NCI-H2196 treated with DMSO at 0.1 percent for 48 hours (cell line): ENCODE measurements at regions not wholly inside any gene's neighbourhood (a gene's known extent, or its start where the extent isn't known, plus 50 kb on each side); places are given as distances from the start of the nearest gene placed in this dataset.

Source experiments
- DNase-seq: peaks from one replicate; lab custom pipeline; 2025; ENCODE audit not compliant: unreplicated experiment; lab: John Stamatoyannopoulos, UW

DNA sequence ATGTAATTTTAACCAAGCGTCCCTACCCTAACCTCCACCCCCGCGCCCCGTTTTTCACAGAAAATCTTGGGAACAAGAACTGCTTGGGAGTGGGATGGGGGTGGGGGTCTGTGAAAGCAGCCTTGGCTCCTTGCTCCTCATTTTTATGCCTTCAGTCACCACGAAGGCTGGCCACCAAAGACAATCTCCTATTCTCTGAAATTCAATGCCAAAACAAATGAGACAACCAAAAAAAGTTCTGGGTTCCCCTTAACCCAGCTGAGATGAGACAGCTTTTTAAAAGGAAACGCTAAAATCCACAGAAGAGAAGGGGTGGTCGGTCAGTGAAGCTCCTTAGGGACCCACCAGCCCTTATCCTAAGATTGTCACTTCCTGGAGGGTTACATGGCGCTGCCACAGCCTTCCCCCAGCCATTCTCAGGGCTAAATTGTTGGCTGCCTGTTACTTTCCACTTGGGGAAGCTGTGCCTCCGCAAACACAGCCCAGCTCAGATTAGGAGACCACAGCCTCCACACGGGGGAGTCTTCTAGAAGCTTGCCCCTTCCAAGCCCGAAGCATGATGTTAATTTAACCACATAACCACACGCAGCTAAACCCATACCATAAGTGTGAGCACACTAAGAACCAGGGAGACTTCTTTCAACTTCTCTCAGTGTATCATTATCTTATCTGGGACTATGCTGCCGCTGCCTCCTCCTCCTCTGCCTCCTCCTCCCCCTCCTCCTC is 136.3 kb downstream of the FOXD1 start:
- no peak for DNase-seq

DNA sequence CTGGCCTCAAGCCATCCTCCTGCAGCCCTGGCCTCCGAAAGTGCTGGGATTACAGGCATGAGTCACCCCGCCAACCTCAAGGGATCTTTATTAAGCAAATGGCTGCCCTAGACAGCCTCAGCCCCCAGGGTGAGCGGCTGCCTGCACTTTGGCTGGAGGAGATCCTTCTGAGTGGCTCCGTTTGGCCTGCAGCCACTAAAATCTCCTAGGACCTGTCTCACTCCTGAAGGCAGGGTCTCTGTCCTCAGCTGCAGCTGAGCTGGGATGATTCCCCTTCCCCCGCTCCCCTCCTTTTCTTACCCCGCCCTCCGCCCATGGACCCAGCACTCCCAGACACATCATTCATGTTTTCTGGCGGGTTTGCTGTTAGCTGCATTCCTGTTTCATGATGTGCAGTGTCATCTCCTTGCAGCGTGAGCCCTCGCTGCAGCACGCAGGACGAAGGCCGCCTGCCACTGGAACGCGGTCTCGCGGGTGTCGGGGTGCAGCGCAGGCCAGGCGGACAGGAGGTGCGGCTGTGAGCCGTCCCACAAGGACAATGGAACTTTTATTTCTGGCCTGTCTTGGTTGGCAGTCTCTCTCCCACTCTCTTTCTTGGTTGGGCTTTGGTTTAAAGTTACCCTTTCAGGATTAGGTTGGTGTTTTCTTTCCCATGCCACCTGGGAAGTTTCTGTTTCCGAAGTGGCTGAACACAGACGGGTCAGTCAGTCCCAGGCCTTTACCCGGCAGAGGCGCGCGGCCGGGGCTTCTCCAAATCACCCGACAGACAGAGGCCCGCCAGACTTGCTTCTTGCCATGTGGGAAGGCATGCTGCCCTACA is 137.1 kb downstream of the FOXD1 start:
- DNase-seq, result no peak

DNA sequence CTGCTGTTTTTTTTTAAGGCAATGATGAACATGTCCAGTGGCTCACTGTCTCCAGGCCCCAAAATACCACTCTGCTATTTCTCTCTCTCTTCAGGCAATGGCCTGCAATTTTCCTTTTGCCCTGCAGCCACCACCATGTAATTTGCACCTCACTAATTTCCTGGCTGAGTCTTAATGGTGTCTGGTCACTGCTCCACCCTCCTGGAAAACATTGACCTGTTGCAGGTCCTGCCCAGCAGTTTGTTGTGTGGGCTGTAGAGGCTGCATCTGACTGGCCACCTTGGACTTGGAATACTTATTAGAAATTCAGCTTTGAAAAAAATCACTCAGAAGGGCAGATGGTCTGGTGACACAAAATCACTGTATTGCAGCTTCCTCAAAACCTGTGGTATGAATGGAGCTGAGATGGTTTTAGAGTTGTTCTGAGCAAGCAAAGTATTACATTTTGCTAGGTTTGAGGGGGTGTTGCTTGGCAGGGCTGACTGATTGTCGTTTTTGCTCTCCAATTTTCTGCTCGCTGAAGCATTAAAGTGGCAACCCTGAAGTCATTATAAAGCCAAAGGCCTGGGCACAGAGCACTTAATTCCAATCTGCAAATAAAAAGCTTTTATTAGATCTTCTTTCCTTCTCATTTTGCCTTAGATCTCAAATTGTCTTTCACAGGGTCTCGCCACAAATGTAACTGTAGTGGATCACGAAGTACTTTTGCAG is 134.8 kb downstream of the TMEM174 start:
- DNase-seq, result no peak

DNA sequence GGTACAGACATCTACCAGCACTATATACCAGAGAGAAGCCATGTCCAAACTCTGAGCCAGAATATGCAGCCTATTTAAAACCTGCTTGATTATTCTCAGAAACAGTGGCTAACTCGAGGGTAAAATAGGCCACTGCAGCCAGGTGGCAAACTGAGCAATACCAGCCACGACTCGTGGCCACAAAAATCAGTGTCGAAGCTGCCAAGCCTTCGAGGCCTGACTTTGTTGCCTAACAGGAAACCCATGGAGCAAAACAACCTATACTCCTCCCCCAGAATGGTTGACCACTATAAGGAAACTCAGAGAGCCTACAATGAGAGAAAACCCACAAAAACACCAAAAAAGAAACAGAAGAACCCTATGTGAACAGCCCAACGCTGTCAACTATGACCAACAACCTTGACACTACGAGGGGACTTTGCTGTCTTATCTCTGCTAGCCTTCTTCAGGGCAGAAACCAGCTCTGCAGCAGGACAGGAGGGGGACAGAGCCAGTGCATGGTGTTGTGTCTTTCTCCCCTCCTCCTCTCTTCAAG is 133.8 kb downstream of the TMEM174 start:
- no peak for DNase-seq

DNA sequence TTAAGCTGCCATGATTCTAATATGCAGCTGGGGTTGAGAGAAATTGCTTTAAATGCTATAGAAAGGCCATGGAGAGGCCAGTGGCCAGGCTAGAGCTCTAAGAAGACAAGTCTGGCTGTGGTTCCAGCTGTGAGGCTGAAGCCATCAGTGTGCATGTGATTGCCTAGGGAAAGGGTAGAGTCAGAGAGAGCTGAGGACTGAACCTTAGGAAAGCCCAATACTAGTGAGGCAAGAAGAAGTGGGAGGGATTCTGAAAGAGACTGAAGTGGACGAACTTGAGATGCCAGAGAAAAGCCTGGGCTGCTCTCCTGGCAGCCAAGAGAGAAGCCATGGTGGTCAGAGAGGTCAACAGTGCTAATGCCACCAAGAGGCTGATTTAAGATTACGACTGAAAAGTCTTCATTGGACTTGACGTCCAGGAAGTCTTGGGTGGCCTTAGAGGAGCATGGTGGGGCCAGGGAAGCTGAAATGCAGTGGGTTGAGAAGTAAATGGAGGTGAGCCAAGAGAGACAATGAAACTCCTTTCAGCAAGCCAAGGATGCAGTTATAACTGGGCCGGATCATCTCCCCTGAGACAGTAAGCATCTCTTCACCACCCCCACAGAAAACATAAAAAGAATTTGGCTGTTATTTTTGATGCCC is 133.2 kb downstream of the TMEM174 start:
- no peak for DNase-seq

DNA sequence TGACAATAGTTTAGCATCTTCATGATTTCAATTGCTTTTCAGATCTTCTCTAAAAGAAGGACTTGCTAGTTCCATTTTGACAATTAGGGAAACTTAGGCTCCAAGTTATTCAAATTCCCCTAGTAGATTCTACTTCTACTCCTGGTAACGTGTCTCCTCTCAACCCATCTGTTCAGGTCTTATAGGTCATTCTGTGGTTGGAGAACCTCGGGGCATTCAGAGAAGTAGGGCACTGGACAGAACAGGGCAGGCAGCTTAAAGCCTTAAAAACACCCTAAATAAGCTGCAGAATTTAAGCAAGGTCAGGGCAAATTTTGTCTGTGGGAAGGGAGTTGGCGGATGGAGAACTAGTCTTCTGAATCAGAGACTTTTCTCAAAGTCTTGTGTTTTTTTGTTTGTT is 132.4 kb downstream of the TMEM174 start:
- DNase-seq, result no peak

DNA sequence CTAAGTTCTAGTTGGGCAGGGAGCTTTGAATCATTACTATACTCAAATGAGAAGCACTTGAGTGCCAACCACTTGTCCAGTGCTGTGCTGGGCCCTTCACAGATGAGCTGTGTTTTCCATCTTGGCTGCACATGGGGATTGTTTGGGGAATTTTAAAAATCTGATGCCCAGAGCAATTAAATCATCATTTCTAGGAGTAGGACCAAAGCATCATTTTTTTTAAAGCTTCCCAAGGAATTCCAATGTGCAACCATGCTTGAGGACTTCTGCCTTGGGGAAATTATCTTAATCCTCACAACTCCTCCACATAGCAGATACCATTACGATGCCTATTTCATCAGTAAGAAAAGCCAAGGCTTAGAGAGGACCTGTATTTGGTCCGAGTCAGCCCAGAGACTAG is 131.4 kb downstream of the TMEM174 start:
- DNase-seq, result no peak

DNA sequence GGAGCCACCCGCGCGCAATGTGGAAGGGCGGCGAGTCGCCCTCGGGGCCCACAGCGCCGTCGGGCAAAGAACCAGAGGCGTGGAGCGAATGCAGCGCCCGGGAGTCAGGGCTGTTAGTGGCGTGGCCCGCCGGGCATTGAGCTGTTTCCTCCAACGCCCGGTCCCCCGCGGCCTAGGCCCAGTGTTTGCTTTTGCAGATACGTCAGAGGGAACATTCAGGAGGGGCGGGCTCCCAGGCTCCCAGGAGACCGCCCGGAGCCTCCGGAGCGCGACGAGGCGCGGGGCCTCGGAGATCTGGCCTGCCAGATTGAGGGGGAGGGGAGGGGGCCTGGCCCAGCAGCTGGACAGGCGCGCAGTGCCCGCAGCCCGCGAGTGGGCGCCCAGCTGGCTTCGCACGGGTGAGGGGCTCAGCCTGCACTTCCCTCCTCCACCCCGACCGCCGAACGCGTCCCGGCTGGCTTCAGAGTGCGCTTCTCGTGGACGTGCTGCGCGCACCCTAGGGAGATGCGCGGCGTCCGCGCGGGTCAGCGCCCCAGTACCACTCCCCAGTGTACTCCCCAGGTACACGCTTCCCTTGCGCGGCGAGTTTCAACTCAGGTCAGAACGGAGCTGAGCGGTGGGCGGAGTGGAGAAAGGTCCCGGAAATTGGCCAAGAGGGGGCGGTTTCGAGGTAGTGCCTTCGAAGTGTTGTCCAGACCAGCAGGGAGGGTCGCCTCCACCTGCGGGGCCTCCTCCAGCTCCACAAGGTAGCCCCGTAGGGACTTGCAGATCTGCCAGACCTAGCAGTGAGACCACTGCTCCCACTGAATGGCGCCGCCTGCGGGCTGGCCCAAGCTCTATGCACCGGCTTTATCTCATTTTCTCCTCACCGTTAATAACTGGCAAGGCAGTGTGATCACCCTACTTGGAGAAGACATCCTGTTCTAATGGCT is 130.4 kb downstream of the TMEM174 start:
- no peak for DNase-seq

DNA sequence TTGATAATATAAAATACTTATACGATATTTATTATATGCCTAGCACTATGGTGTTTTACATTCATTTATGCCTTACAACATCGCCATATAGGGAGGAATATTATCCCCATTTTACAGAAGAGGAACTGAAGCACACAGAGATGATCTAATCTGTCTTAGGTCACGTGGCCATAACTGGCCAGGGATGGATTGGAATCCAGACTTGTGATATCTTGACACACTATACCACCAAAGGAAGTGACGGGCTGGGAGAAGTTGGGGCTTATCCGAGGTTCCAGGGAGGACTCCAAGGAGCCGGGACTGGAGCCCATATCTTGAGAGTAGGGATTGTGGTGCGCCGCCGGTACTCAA is 129.8 kb downstream of the TMEM174 start:
- DNase-seq, result no peak

DNA sequence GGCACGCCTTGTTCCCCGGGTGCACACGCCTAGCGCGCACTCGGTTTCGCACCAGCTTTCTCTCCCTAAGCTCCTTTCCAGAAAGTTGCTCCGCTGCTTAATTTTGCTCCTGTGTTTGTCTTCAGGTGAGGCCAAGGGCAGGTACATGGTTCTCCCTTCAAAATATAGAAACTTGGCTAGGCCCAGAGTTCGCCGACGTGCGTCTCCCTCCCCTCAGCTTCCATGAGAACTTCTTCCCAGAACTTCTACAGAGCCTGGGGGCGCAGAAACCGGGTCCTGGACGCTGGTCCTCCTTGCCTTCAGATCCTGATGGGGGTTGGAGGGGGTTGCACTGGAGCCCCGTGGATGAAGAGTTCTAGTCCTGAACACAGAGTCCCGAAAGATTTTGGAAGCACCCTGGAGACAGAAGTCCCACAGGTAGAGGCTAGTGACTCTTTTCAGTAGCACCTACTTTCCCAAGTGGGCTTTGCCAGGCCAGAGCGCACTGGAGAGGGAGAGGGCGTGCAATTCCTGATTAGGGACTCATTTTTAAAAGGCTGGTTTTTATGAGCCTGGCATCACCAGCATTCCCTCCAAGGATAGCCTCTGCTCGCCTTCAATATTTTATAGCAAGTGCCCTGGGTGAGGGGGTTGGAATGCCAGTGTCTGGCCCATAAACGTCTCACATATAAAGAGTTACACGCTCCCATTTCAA is 128.4 kb downstream of the TMEM174 start:
- DNase-seq, result no peak

DNA sequence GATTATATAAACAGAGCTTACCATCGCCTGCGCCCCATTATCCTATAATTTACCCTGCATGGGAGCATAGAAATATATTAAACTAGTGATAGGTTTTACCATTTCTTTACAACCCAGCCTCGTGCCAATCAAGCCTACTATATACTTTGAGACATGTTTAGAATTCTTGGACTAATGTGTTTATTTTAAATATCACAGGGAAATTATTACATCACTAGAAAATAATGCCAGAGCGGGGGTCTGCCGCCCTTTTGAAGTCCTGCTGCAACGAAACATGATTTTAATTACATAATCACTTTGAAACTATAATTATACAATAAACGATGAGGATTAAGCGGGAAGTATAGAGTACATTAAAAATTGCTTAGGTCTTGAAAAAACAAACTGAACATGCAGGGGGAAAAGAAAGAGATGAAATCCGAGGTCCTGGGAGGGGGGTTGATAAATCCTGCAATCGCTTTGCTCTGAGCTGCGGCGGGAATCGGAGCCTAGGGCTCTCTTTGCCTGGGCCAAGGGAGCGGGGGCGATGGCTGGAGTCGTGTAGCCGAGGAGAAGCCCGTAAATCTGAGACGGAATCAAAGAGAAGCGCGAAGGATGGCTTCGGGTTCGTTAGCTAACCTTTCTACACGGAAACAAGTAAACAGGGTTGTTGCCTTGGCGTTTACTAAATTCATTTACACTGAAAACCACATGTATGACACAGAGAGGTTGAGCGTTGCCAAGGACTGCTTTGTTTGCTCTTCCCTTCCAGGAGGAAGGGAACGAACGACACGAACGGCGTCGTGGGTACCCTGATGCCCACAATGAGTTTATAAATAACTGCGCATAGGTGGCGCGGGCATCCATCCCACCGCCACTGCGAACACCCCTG is 127.6 kb downstream of the TMEM174 start:
- no peak for DNase-seq

DNA sequence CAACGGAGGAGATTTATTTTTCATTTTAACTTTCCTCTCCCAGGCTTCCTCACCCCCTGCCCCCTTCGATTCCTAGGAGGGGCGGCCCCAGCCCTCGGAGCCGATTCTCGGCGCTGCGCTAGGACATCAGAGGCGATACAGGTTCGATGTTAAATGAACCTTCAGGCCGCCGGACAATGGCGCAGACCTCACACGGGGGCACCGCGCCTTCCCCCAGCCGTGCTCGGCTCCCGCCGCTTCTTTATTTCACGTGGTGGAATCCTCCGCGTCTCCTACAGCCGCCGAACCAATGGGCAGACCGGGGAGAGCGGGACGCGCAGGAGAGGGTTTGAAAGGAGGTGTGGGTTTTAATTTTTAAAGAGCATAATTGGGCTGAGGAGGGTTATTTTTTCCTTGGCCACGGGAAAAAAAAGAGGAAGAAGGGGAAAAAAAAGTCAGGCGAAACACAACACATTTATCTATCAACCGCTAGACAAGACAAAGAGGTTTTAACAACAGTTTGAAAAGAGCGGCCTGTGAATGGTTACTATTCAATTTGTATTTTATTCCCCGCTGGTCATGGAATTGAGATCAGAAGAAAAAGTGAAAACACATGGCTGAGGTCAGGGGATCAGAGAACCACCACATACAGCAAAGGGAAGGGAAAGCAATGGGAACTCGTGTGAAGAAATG is 126.8 kb downstream of the TMEM174 start:
- DNase-seq, result no peak

DNA sequence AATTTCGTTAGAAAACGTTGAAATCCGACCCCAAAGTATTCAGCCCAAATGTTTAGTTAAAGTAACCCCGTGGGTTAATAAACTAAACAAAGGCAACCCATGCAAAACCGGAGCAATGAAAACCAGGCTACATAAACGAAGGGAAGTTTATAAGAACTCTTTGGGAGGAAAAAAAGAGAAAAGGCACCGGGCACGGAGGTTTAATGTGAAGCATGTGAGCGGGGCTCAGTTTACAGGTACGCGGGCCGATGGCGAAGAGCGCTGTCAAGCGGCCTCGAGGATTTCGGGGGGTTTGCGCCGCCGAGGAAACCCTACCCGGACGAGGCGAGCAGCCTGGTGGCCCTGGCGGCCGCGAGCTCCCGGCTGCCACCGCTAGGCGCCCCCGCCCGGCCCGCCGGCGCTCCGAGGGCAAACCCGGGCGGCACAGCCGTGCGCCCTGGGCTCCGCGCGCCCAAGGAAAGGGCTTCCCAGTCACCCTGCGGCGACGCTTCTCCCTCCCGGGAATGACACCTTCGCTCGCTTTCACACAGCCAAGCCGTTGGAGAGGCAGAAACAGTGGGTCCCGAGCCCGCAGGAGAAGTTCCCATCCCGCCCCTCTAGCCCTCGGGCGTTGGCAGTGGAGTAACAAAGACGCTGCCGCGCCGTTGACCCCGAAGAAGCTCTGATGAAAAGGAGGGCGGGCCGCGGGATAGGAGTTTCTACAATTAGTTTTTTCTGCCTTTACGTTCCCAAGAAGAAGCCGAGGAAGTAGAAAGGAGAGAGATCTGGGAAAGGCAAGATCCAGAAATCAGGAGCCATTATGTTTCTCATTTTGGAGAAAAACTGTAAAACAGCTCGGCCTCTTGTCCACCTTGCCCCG is 126.0 kb downstream of the TMEM174 start:
- no peak for DNase-seq

DNA sequence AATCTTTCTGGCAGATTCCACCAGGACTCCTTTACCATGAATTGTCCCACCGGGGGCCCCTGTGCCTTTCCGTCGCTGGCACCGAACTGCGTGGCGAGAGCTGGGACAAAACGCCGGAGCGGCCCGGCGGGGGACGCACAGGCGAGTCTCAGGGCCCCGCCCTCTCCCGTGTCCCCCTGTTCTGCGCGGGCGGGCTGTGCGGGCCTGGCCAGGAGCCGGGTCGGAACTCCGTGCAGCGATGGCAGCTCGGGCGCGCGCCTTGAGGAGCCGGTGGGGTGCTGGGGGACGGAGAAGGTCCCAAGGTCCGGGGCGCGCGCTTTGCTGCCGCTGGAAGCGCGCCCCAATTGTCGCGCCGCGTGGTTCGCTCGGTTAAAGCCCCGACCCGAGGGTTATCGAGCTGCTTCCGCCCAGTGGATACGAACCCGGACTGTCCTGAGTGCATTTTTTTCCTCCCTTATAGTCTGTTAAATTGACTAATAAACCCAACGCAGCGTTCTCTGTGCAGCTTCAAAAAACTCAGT is 125.3 kb downstream of the TMEM174 start:
- DNase-seq, result no peak

DNA sequence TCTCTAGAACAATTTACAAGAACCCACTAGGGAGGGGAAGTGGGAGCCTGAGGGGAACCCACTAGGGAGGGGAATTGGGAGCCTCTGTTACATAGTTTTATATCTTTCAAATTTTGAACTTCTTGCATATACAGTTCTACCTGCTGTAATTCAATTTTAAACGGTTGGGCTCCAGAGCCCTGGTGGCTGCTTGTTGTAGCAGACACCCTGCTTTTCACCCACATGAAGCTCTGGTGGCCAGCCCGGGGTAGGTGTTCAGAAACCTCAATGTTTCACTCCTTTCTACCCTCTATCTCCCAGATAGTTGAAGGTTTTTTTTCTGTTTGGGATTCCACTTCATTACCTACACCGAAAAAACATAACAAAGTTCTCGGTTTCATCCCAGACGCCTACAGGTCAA is 124.4 kb downstream of the TMEM174 start:
- DNase-seq, result no peak

DNA sequence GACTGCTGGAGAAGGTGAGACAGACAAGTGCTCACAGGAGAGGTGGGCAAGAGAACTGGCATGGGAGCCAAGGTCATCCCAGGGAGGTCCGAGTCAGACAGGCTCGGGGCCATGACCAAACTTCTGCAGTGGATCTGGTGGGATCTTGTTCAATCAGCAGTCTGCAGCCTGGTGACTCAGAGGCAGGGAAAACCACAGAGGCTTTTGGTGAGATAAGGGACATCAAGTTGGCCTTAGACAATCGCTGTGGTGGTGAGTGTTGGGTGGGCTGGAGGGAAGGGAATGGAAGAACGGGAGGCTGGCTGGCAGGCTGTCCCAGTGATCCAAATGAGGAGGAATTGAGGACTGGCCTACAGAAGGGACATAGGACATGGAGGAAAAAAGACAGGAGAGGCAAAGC is 123.8 kb downstream of the TMEM174 start:
- DNase-seq, result no peak

DNA sequence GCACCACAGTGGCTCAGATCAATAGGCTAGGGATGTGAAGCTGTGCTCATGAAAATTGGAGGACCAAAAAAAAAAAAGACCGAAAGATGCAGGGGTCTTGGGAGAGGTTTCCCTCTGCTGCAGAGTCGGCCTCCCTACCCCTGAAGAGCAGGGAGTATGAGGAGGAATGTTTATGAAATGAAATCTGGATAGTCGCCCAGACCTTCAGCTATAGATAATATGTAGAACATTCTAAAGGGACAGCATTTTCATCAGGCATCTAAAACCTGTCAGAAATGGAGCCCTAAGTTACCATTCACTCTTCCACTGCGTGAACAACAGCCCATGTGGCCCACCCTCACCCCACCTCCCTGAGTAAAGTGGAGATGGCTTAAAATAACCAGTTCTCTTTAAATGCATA is 122.9 kb downstream of the TMEM174 start:
- no peak for DNase-seq
